ENCODE measurements at regions not wholly inside any gene's neighbourhood (a gene's known extent, or its start where the extent isn't known, plus 50 kb on each side); places are given as distances from the start of the nearest gene placed in this dataset.
A peak's percentile ranks its signal among the peaks of the same experiment; 100 is the strongest.
"Not testable (repeated sequence)": the region's sequence is repeated elsewhere in the genome, so short reads cannot be mapped to it uniquely, and the experiment has no call there.

GRCh38 chr1:117708323-117709248 is 102.7 kb downstream of the TENT5C start:
- no peak for FAIRE-seq

- FAIRE-seq: no peak
Observed at GRCh38 chr1:117709249-117709691, 103.4 kb downstream of the TENT5C start.

GRCh38 chr1:117710710-117711109 is 104.9 kb downstream of the TENT5C start:
- no peak for FAIRE-seq

GRCh38 chr1:117712621-117713020 is 106.8 kb downstream of the TENT5C start:
- FAIRE-seq: no peak

GRCh38 chr1:117714546-117714945 is 108.7 kb downstream of the TENT5C start:
- FAIRE-seq: peak; percentile 80

GRCh38 chr1:117716030-117716429 is 110.2 kb downstream of the TENT5C start:
- not testable (repeated sequence) for FAIRE-seq

- not testable (repeated sequence) for FAIRE-seq
Observed at GRCh38 chr1:117717980-117718379, 112.1 kb downstream of the TENT5C start.

GRCh38 chr1:117718596-117718995 is 112.7 kb downstream of the TENT5C start:
- not testable (repeated sequence) for FAIRE-seq

- no peak for FAIRE-seq
Observed at GRCh38 chr1:117719004-117719403, 113.2 kb downstream of the TENT5C start.

GRCh38 chr1:117732065-117732797 is 126.4 kb downstream of the TENT5C start:
- FAIRE-seq: no peak

- no peak for FAIRE-seq
Observed at GRCh38 chr1:117732956-117733355, 127.1 kb downstream of the TENT5C start.

- FAIRE-seq: no peak
Observed at GRCh38 chr1:117734403-117734802, 128.6 kb downstream of the TENT5C start.

GRCh38 chr1:117735045-117735992 is 129.5 kb downstream of the TENT5C start:
- FAIRE-seq: peak; percentile 86

GRCh38 chr1:117739504-117739903 is 133.7 kb downstream of the TENT5C start:
- no peak for FAIRE-seq

- no peak for FAIRE-seq
Observed at GRCh38 chr1:117740496-117740895, 134.6 kb downstream of the TENT5C start.

GRCh38 chr1:117746565-117746964 is 140.7 kb downstream of the TENT5C start:
- FAIRE-seq: not testable (repeated sequence)

- FAIRE-seq: no peak
Observed at GRCh38 chr1:117747605-117748004, 141.8 kb downstream of the TENT5C start.

GRCh38 chr1:117751321-117751720 is 145.5 kb downstream of the TENT5C start:
- FAIRE-seq: no peak

GRCh38 chr1:117752661-117753060 is 146.8 kb downstream of the TENT5C start:
- FAIRE-seq: no peak

- FAIRE-seq: no peak
Observed at GRCh38 chr1:117753232-117753631, 147.4 kb downstream of the TENT5C start.

GRCh38 chr1:117753652-117754051 is 147.8 kb downstream of the TENT5C start:
- FAIRE-seq: no peak

Data from endometrium (tissue), 2 donors.